ENCODE measurements at regions not wholly inside any gene's neighbourhood (a gene's known extent, or its start where the extent isn't known, plus 50 kb on each side); places are given as distances from the start of the nearest gene placed in this dataset.
A peak's percentile ranks its signal among the peaks of the same experiment; 100 is the strongest.

- TF ChIP-seq ZFX (IDR thresholded peaks at IDR 0.05; ENCODE audit: borderline replicate concordance) (no peak), CTCF (IDR thresholded peaks at IDR 0.05) (no peak)
- H3K27ac ChIP-seq, result no peak overlapping the region
Measured at GRCh38 chr18:28267276-28267675, 90.3 kb upstream of the CDH2 start.

DNA sequence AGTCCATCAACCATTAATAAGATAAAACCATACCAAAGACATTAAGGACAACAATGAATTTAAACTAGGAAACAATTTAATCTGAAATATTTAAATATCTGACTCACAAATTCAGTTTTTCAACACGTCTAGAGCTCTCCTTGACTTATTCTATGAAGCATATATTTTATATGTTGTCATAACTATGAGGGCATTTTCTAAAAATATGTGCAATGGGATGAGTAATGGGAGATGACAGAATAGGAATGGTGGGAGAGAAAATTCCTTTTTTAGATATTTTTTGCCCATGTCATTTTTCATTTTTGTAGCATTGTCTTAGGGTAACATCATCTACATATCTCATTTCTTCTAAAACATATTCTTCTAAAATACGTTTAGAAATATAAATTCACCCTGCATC lies 79.2 kb upstream of the CDH2 start:
- no peak overlapping the region for H3K27ac ChIP-seq
- no peak for TF ChIP-seq ZFX (IDR thresholded peaks at IDR 0.05; ENCODE audit: borderline replicate concordance)
- TF ChIP-seq CTCF (IDR thresholded peaks at IDR 0.05), result no peak

- no peak overlapping the region for H3K27ac ChIP-seq
- TF ChIP-seq CTCF (IDR thresholded peaks at IDR 0.05), result no peak
Measured at GRCh38 chr18:28248653-28249052, 71.7 kb upstream of the CDH2 start.

GRCh38 chr18:28240626-28241025 lies 63.7 kb upstream of the CDH2 start:
- peak overlapping the region; percentile 68 for H3K27ac ChIP-seq

DNA sequence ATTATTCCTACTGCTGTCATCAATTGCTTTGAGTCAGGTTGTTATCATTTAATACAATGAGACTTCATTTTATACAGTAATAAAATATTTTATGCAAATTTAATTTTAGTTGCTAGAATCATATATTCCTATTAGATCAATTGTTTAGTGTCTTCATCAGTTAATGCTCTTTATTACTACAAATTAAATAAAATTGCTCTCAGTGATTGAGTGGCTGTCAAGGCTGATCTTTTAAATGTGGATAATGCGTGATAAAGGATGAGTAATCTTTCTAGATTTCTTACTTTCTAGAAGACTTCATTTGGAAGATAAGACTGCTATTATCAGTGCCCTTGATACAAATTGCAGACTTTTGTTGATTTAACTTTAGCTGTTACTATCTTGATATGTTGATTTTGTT lies 59.6 kb upstream of the CDH2 start:
- no peak for TF ChIP-seq ZFX (IDR thresholded peaks at IDR 0.05; ENCODE audit: borderline replicate concordance)
- no peak for TF ChIP-seq CTCF (IDR thresholded peaks at IDR 0.05)
- no peak overlapping the region for H3K27ac ChIP-seq
